Hepatocyte (in vitro differentiated cells): ENCODE measurements at regions not wholly inside any gene's neighbourhood (a gene's known extent, or its start where the extent isn't known, plus 50 kb on each side); places are given as distances from the start of the nearest gene placed in this dataset.

Experiments
- CTCF ChIP-seq: fragments of 200-600 bp; sonication (generic); IDR thresholded peaks from 2 replicates; pipeline ENCODE4 v1.5.1; 2016; ENCODE audit warnings: antibody characterized with exemption, mild to moderate bottlenecking; ENCODE audit not compliant: poor library complexity
- EZH2 ChIP-seq: fragments of 200-600 bp; sonication (generic); IDR thresholded peaks from 2 replicates; pipeline ENCODE4 v1.6.1; 2016; ENCODE audit warnings: antibody characterized with exemption, mild to moderate bottlenecking, borderline replicate concordance

- TF ChIP-seq CTCF (no peak), EZH2 (no peak)
Measured at GRCh38 chr20:53800418-53800817, 206.8 kb upstream of the ZNF217 start.
